ENCODE measurements at regions not wholly inside any gene's neighbourhood (a gene's known extent, or its start where the extent isn't known, plus 50 kb on each side); places are given as distances from the start of the nearest gene placed in this dataset.

DNA sequence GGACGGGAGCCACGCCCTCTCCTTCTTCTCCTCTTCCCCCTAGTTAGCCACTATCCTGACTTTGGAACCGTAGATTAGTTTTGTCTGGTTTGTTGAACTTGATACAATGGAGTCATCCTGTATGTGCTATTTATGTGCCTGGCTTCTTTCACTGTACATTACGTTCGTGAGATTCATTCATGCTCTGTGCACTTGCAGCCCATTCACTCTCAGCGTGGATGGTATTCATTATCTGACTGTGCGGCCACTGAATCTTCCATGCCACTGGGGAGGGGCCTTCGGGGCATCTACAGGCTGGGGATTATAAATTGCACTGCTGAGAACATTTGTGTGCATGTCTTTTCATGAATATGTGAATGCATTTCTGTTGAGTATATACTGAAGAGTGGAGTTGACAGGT is 262.5 kb downstream of the CDH26 start:
- Mint-ChIP-seq H3K27ac (no peak overlapping the region), H3K4me1 (no peaks in the 10 kb centered on the region), H3K27me3 (no peaks in the 10 kb centered on the region), H3K4me3 (no peak overlapping the region), H3K36me3 (ENCODE audit: low read depth) (no peaks in the 10 kb centered on the region), H3K9me3 (no peaks in the 10 kb centered on the region)
- TF ChIP-seq CTCF (IDR thresholded peaks at IDR 0.05): no peak
- CTCF ChIA-PET: no interaction called here
- ATAC-seq (ENCODE audit: low read depth) (no peak), DNase-seq (no peak)
- POLR2A ChIA-PET: no interaction called here
- intact Hi-C loops (cut with micrococcal nuclease): no loop called here

DNA sequence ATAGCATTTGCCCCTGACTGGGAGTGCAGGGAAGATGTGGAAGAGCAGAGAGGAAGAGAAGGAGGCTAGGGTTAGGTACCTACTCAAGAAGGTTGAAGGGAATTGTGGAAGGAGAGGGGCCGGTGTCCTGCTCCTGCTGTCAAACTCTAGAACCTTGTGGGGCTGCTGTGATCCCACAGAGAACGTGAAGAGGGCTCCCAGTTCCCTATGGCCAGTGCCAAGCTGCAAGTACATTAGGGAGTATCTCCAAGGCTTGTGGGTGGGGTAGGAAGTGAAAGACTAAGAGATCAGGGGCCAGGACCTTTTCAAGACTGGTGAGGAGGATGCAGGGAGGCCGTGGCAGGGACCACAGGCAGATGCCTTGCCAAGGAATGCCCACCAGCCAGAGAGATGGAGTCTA is 263.4 kb downstream of the CDH26 start:
- no peak overlapping the region for H3K27ac Mint-ChIP-seq
- ATAC-seq (ENCODE audit: low read depth) (no peak), DNase-seq (no peak)
- intact Hi-C loops (cut with micrococcal nuclease): no loop called here
- H3K36me3 Mint-ChIP-seq (ENCODE audit: low read depth): no peaks in the 10 kb centered on the region
- no peak overlapping the region for H3K4me3 Mint-ChIP-seq
- POLR2A ChIA-PET: no interaction called here
- H3K27me3 Mint-ChIP-seq: no peaks in the 10 kb centered on the region
- H3K4me1 Mint-ChIP-seq: no peaks in the 10 kb centered on the region
- no peak for TF ChIP-seq CTCF (IDR thresholded peaks at IDR 0.05)
- CTCF ChIA-PET: no interaction called here
- no peaks in the 10 kb centered on the region for H3K9me3 Mint-ChIP-seq

GRCh38 chr20:60222497-60222896 is 264.3 kb downstream of the CDH26 start:
- Mint-ChIP-seq H3K36me3 (ENCODE audit: low read depth) (no peaks in the 10 kb centered on the region), H3K27ac (no peak overlapping the region), H3K4me1 (no peaks in the 10 kb centered on the region), H3K4me3 (no peak overlapping the region), H3K27me3 (no peaks in the 10 kb centered on the region), H3K9me3 (no peaks in the 10 kb centered on the region)
- DNase-seq (no peak), ATAC-seq (ENCODE audit: low read depth) (no peak)
- CTCF ChIA-PET: no interaction called here
- no peak for TF ChIP-seq CTCF (IDR thresholded peaks at IDR 0.05)
- intact Hi-C loops (cut with micrococcal nuclease): no loop called here
- POLR2A ChIA-PET: no interaction called here

GRCh38 chr20:60223174-60223573 is 265.0 kb downstream of the CDH26 start:
- POLR2A ChIA-PET: no interaction called here
- CTCF ChIA-PET: no interaction called here
- no peak overlapping the region for H3K4me3 Mint-ChIP-seq

GRCh38 chr20:60224914-60225313 is 266.7 kb downstream of the CDH26 start:
- CTCF ChIA-PET: no interaction called here
- ATAC-seq (ENCODE audit: low read depth) (no peak), DNase-seq (no peak)
- no peak for TF ChIP-seq CTCF (IDR thresholded peaks at IDR 0.05)
- Mint-ChIP-seq H3K9me3 (peaks cover 2% of the 10 kb centered on the region), H3K4me1 (no peaks in the 10 kb centered on the region), H3K4me3 (no peak overlapping the region), H3K27me3 (no peaks in the 10 kb centered on the region), H3K36me3 (ENCODE audit: low read depth) (no peaks in the 10 kb centered on the region), H3K27ac (no peak overlapping the region)
- intact Hi-C loops (cut with micrococcal nuclease): no loop called here
- POLR2A ChIA-PET: no interaction called here

More at GRCh38 chr20:60223174-60223573, 265.0 kb downstream of the CDH26 start:
- Mint-ChIP-seq H3K36me3 (ENCODE audit: low read depth) (no peaks in the 10 kb centered on the region), H3K9me3 (no peaks in the 10 kb centered on the region), H3K4me1 (no peaks in the 10 kb centered on the region), H3K27ac (no peak overlapping the region), H3K27me3 (no peaks in the 10 kb centered on the region)
- ATAC-seq (ENCODE audit: low read depth) (no peak), DNase-seq (no peak)
- intact Hi-C loops (cut with micrococcal nuclease): no loop called here
- no peak for TF ChIP-seq CTCF (IDR thresholded peaks at IDR 0.05)

Measured in activated B cell treated with CpG ODN at 0.5 μM for 24 hours (primary cell).